Testis (tissue), 2 donors: ENCODE measurements at regions not wholly inside any gene's neighbourhood (a gene's known extent, or its start where the extent isn't known, plus 50 kb on each side); places are given as distances from the start of the nearest gene placed in this dataset.

Source experiments
- DNase-seq: peaks from one replicate; pipeline ENCODE4 v3.0.0-alpha.2; 2019
- H3K27ac ChIP-seq, 2 donors: fragments of 200-600 bp; sonication (generic); one replicate each; pipeline ENCODE4 v1.5.1; 2019
- H3K27me3 ChIP-seq: fragments of 200-600 bp; sonication (generic); one replicate; pipeline ENCODE4 v1.5.1; 2019
- H3K36me3 ChIP-seq: fragments of 200-600 bp; sonication (generic); one replicate; pipeline ENCODE4 v1.5.1; 2017; ENCODE audit warnings: low read depth; ENCODE audit errors: missing control alignments
- H3K4me1 ChIP-seq: fragments of 200-600 bp; sonication (generic); one replicate; pipeline ENCODE4 v1.5.1; 2019
- H3K4me3 ChIP-seq, 2 donors: fragments of 200-600 bp; sonication (generic); one replicate each; pipeline ENCODE4 v1.5.1; 2017 to 2019
- H3K9me3 ChIP-seq: fragments of 200-600 bp; sonication (generic); one replicate; pipeline ENCODE4 v1.5.1; 2017
- POLR2A ChIP-seq: fragments of 450-650 bp; IDR thresholded peaks from one replicate; pipeline ENCODE4 v1.6.1; 2017; ENCODE audit warnings: antibody characterized with exemption, mild to moderate bottlenecking, moderate library complexity
- WGBS, 2 donors: methylation state at CpG; one replicate each; pipeline ENCODE4 v1.1.5; 2018; 5-methylcytosine and 5-hydroxymethylcytosine counted together
- intact Hi-C: fragments of 100-400 bp; cut with DNase I; formaldehyde crosslinking; loops from one replicate; pipeline ENCODE4 v1.15.1; 2023; ENCODE audit warnings: low total_unique reads
- TF ChIP-seq, protein P1 (sequence below), 3 experiments: fragments of 450-650 bp in 2 of 3; fragments of 200-600 bp in 1 of 3; sonication (generic) in 1 of 3; IDR thresholded peaks; one replicate each; pipeline ENCODE4 v1.5.1; 2016 to 2019; ENCODE audit warnings: antibody characterized with exemption in 3 of 3, mild to moderate bottlenecking in 2 of 3, moderate library complexity in 1 of 3

GRCh38 chr3:61451841-61452240, 109.5 kb upstream of the PTPRG start:
- Histone ChIP-seq H3K4me1 (no peaks in the 10 kb centered on the region), H3K27me3 (no peaks in the 10 kb centered on the region), H3K4me3 (no peak overlapping the region), H3K36me3 (no peaks in the 10 kb centered on the region), H3K9me3 (no peaks in the 10 kb centered on the region), H3K27ac (no peak overlapping the region)
- DNase-seq, result no peak
- 83 to 95% methylated on average over 4 of the region's 4 CpGs for WGBS, 2 donors
- no peak for TF ChIP-seq POLR2A
- TF ChIP-seq, protein P1, sequence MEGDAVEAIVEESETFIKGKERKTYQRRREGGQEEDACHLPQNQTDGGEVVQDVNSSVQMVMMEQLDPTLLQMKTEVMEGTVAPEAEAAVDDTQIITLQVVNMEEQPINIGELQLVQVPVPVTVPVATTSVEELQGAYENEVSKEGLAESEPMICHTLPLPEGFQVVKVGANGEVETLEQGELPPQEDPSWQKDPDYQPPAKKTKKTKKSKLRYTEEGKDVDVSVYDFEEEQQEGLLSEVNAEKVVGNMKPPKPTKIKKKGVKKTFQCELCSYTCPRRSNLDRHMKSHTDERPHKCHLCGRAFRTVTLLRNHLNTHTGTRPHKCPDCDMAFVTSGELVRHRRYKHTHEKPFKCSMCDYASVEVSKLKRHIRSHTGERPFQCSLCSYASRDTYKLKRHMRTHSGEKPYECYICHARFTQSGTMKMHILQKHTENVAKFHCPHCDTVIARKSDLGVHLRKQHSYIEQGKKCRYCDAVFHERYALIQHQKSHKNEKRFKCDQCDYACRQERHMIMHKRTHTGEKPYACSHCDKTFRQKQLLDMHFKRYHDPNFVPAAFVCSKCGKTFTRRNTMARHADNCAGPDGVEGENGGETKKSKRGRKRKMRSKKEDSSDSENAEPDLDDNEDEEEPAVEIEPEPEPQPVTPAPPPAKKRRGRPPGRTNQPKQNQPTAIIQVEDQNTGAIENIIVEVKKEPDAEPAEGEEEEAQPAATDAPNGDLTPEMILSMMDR (IDR thresholded peaks at IDR 0.05), result no peak
- intact Hi-C loops, result no loop called here

DNA sequence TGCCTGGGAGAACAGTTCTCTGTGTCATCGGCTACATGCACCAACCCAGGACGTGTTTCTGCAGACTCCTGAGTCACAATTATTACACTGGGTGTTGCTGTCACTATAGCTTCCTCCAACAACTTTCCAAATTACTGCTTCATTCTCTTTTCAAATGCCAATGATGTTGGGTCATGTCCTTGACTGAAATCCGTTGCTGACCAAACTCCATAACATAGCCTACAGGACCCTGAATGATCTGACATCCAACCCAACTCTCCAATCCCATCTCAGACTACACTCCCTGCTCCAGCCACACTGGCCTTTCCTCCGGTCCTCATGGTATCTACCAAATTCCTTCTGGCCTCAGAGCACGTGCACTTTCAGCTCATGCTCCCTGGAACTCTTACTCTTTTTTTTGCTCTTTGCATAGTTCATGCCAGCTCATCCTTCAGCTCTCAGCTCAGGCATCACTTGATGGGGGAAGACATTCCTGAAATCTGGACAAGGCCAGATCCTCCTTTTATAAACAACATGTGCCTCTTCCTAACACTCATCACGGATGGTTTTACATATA, 108.8 kb upstream of the PTPRG start:
- intact Hi-C loops, result no loop called here
- TF ChIP-seq, protein P1 (IDR thresholded peaks at IDR 0.05), result no peak
- no peak for TF ChIP-seq POLR2A
- no peaks in the 10 kb centered on the region for H3K4me1 ChIP-seq
- H3K4me3 ChIP-seq, result no peak overlapping the region
- no peaks in the 10 kb centered on the region for H3K27me3 ChIP-seq
- H3K27ac ChIP-seq, result no peak overlapping the region
- no peaks in the 10 kb centered on the region for H3K36me3 ChIP-seq
- no peak for DNase-seq
- WGBS, 2 donors, result 87% methylated on average over 6 of the region's 6 CpGs
- H3K9me3 ChIP-seq, result no peaks in the 10 kb centered on the region

- WGBS, 2 donors, result 78 to 83% methylated on average over 6 of the region's 6 CpGs
- Histone ChIP-seq H3K4me1 (no peaks in the 10 kb centered on the region), H3K27me3 (no peaks in the 10 kb centered on the region), H3K9me3 (no peaks in the 10 kb centered on the region), H3K36me3 (no peaks in the 10 kb centered on the region), H3K27ac (no peak overlapping the region), H3K4me3 (no peak overlapping the region)
- intact Hi-C loops, result no loop called here
- TF ChIP-seq POLR2A, result no peak
- TF ChIP-seq, protein P1 (IDR thresholded peaks at IDR 0.05), result no peak
- DNase-seq, result no peak
Measured at GRCh38 chr3:61454006-61454585, 107.3 kb upstream of the PTPRG start.

DNA sequence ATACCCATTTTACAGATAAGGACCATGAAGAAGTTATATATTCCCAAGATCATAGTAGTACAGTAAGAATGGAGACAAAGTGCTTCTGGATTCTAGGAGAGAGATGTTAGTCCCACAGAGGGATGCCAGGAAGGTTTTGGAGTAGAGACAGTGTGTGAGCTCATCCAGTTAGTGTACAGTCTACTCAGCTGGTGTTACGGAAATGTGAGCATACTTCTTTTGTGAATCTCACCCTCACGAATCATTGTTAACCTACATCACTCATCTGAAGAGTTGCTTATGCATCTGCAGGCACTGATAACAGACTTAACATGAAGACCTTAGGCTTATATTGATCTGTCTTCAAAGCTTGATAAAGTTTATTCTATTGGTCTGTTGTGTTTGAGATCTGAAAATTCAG, 106.6 kb upstream of the PTPRG start:
- DNase-seq, result no peak
- H3K4me3 ChIP-seq, result no peak overlapping the region
- no peak for TF ChIP-seq POLR2A
- TF ChIP-seq, protein P1 (IDR thresholded peaks at IDR 0.05), result no peak
- intact Hi-C loops, result no loop called here
- H3K27ac ChIP-seq, result no peak overlapping the region
- no peaks in the 10 kb centered on the region for H3K4me1 ChIP-seq
- no peaks in the 10 kb centered on the region for H3K36me3 ChIP-seq
- WGBS, 2 donors, result 59 to 75% methylated on average over 2 of the region's 2 CpGs
- H3K9me3 ChIP-seq, result no peaks in the 10 kb centered on the region
- no peaks in the 10 kb centered on the region for H3K27me3 ChIP-seq

- TF ChIP-seq POLR2A, result no peak
- TF ChIP-seq, protein P1 (IDR thresholded peaks at IDR 0.05), result no peak
- Histone ChIP-seq H3K4me3 (no peak overlapping the region), H3K27ac (no peak overlapping the region), H3K27me3 (no peaks in the 10 kb centered on the region), H3K36me3 (no peaks in the 10 kb centered on the region), H3K4me1 (no peaks in the 10 kb centered on the region), H3K9me3 (no peaks in the 10 kb centered on the region)
- 59 to 79% methylated on average over 2 of the region's 2 CpGs for WGBS, 2 donors
- intact Hi-C loops, result no loop called here
- DNase-seq, result no peak
Measured at GRCh38 chr3:61460636-61461035, 100.7 kb upstream of the PTPRG start.
